HPDE6-E6E7 (cell line): ENCODE measurements at regions not wholly inside any gene's neighbourhood (a gene's known extent, or its start where the extent isn't known, plus 50 kb on each side); places are given as distances from the start of the nearest gene placed in this dataset.

ENCODE experiments used
- DNase-seq: peaks from one replicate; pipeline ENCODE4 v3.0.0; 2011; ENCODE audit warnings: missing footprints; ENCODE audit errors: extremely low spot score

GRCh38 chr20:61146023-61146422 lies 106.0 kb upstream of the CDH4 start:
- DNase-seq: no peak

- no peak for DNase-seq
These were observed 102.4 kb upstream of the CDH4 start for GRCh38 chr20:61149636-61150035.

GRCh38 chr20:61157301-61157700 lies 94.8 kb upstream of the CDH4 start:
- no peak for DNase-seq

GRCh38 chr20:61159957-61160686 lies 91.9 kb upstream of the CDH4 start:
- DNase-seq: no peak

- no peak for DNase-seq
These were observed 90.2 kb upstream of the CDH4 start for GRCh38 chr20:61161726-61162390.

GRCh38 chr20:61162451-61162850 lies 89.6 kb upstream of the CDH4 start:
- DNase-seq: no peak

- DNase-seq: no peak
These were observed 89.0 kb upstream of the CDH4 start for GRCh38 chr20:61163031-61163430.

GRCh38 chr20:61166324-61166723 lies 85.7 kb upstream of the CDH4 start:
- no peak for DNase-seq

- no peak for DNase-seq
These were observed 83.5 kb upstream of the CDH4 start for GRCh38 chr20:61168605-61169004.

- no peak for DNase-seq
These were observed 82.2 kb upstream of the CDH4 start for GRCh38 chr20:61169874-61170273.

- DNase-seq: no peak
These were observed 81.4 kb upstream of the CDH4 start for GRCh38 chr20:61170496-61171320.

- DNase-seq: no peak
These were observed 78.8 kb upstream of the CDH4 start for GRCh38 chr20:61173267-61173666.

- DNase-seq: no peak
These were observed 77.9 kb upstream of the CDH4 start for GRCh38 chr20:61173961-61174725.

- no peak for DNase-seq
These were observed 75.2 kb upstream of the CDH4 start for GRCh38 chr20:61176874-61177273.

GRCh38 chr20:61178551-61179071 lies 73.5 kb upstream of the CDH4 start:
- no peak for DNase-seq

GRCh38 chr20:61184194-61184593 lies 67.9 kb upstream of the CDH4 start:
- DNase-seq: no peak

- DNase-seq: no peak
These were observed 66.9 kb upstream of the CDH4 start for GRCh38 chr20:61185181-61185580.

- peak; percentile 87 for DNase-seq
These were observed 66.0 kb upstream of the CDH4 start for GRCh38 chr20:61185841-61186601.

- DNase-seq: no peak
These were observed 65.1 kb upstream of the CDH4 start for GRCh38 chr20:61186771-61187472.

- no peak for DNase-seq
These were observed 62.5 kb upstream of the CDH4 start for GRCh38 chr20:61189534-61189933.
